Brain microvascular endothelial cell (primary cell): ENCODE measurements at regions not wholly inside any gene's neighbourhood (a gene's known extent, or its start where the extent isn't known, plus 50 kb on each side); places are given as distances from the start of the nearest gene placed in this dataset.
A peak's percentile ranks its signal among the peaks of the same experiment; 100 is the strongest.

Experiments used
- DNase-seq: peaks from one replicate; pipeline ENCODE4 v3.0.0-alpha.2; 2020
- H3K27ac ChIP-seq: fragments of 250-450 bp; sonication (Bioruptor Pico); 2 replicates; pipeline ENCODE4 v1.5.1; 2020; ENCODE audit warnings: mild to moderate bottlenecking, moderate library complexity
- H3K27me3 ChIP-seq: fragments of 250-450 bp; sonication (Bioruptor Pico); replicated peaks from 2 replicates; pipeline ENCODE4 v1.5.1; 2020; ENCODE audit warnings: mild to moderate bottlenecking
- H3K36me3 ChIP-seq: fragments of 250-450 bp; sonication (Bioruptor Pico); replicated peaks from 2 replicates; pipeline ENCODE4 v1.5.1; 2020; ENCODE audit warnings: mild to moderate bottlenecking
- H3K4me3 ChIP-seq: 2 replicates; pipeline ENCODE4 v1.5.1; 2011; ENCODE audit warnings: low read depth, mild to moderate bottlenecking, control low read depth, low read length, moderate library complexity
- in situ Hi-C: cut with HindIII; loops from 2 replicates; pipeline ENCODE4 v1.10.0; 2017; ENCODE audit warnings: low sequenced_read_pairs, low pct_ligation_motif_present
- TF ChIP-seq, protein P1 (sequence below): IDR thresholded peaks from 2 replicates; pipeline ENCODE4 v1.5.1; 2011; ENCODE audit warnings: low read depth, mild to moderate bottlenecking, moderate library complexity, low read length, control low read depth, inconsistent platforms; ENCODE audit errors: missing control alignments

DNA sequence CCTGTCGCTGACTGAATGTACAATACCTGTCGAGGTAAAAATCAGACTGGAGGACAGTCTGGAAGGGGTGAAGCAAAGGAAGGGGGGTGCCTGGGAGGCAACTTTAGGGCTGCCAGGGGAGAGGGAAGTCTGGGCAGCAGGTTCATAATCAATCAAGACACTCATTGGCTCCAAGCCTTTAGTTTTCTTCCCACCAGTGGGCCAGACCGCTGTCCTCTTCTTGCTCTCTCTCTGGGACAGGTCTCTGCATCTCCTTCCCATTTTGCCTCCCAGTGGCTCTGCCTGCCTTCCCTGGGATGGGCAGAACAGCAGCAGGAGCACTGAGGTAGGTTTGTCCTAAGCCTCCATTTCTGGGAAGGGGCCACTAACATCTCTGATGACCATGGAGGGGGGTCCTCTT is 206.5 kb downstream of the TTC8 start:
- TF ChIP-seq, protein P1, sequence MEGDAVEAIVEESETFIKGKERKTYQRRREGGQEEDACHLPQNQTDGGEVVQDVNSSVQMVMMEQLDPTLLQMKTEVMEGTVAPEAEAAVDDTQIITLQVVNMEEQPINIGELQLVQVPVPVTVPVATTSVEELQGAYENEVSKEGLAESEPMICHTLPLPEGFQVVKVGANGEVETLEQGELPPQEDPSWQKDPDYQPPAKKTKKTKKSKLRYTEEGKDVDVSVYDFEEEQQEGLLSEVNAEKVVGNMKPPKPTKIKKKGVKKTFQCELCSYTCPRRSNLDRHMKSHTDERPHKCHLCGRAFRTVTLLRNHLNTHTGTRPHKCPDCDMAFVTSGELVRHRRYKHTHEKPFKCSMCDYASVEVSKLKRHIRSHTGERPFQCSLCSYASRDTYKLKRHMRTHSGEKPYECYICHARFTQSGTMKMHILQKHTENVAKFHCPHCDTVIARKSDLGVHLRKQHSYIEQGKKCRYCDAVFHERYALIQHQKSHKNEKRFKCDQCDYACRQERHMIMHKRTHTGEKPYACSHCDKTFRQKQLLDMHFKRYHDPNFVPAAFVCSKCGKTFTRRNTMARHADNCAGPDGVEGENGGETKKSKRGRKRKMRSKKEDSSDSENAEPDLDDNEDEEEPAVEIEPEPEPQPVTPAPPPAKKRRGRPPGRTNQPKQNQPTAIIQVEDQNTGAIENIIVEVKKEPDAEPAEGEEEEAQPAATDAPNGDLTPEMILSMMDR: no peak
- Histone ChIP-seq H3K27ac (no peak overlapping the region), H3K27me3 (no peaks in the 10 kb centered on the region), H3K36me3 (no peaks in the 10 kb centered on the region), H3K4me3 (no peak overlapping the region)
- in situ Hi-C loops: no loop called here
- DNase-seq: no peak

DNA sequence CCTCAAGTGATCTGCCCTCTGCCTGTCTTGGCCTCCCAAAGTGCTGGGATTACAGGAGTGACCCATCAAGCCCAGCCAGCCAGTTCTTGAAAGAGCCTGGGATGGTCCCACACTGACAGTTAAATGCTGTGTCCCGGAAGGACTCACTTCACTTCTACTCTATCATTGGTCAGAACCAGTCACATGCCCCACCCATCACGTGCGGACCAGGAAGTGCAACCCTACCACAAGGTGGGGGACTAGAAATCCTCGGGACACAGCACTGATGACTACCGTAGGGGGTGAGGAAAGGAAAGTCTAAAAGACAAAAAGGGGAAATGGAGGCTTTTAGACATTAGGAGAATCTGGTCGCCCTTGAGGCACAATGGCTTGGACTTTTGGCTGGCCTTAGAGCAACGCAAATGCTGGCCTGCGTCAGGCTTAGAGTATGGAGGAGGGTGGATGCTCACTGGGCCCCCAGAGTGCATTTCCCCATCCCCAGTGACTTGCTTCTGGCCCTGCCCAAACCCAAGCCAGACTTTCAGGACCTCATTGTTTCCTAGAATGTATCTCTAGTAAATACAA is 207.7 kb downstream of the TTC8 start:
- H3K27me3 ChIP-seq: no peaks in the 10 kb centered on the region
- in situ Hi-C loops: no loop called here
- no peak overlapping the region for H3K4me3 ChIP-seq
- DNase-seq: no peak
- H3K36me3 ChIP-seq: no peaks in the 10 kb centered on the region
- H3K27ac ChIP-seq: no peak overlapping the region
- TF ChIP-seq, protein P1: no peak

DNA sequence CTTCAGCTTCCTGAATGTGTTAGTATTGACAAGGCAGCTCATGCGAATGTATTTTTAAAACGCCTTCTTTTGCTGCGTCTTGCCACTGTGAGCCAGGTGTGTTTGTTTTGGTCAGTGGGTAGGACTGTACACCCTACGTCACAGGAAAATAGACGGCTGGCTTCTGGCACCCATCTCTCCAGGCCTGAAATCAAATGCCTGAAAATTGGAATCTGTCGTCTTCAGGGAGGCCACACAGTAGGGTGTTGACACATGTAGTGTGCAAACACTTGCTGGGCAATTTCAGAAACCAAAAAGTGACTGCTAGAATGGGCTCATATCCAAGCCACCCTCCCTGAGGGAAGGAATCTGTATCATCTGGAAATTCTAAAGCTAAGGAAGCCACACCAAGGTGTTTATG is 209.3 kb downstream of the TTC8 start:
- H3K27ac ChIP-seq: no peak overlapping the region
- in situ Hi-C loops: no loop called here
- TF ChIP-seq, protein P1: no peak
- no peaks in the 10 kb centered on the region for H3K27me3 ChIP-seq
- no peak overlapping the region for H3K4me3 ChIP-seq
- no peak for DNase-seq
- H3K36me3 ChIP-seq: no peaks in the 10 kb centered on the region

DNA sequence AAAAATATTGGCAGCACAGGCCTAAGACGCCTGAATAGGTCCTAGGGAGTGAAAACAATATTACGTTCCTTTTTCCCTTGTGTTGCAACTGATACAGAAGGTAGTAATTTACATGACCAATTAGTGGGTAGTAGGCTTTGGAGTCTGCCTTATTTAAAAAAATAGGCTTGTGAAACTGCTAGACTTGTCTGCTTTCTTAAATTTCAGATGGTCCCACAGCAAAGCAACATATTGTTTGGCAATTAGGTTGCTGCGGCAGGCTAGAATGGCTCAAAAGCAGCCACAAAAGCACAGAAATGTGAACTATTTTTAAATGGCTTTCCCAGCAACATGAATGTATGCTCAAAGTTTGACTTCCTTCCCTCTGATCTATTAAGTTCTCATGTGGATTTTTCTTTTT is 211.9 kb downstream of the TTC8 start:
- no peak for DNase-seq
- in situ Hi-C loops: no loop called here
- Histone ChIP-seq H3K27ac (no peak overlapping the region), H3K4me3 (no peak overlapping the region), H3K36me3 (no peaks in the 10 kb centered on the region), H3K27me3 (no peaks in the 10 kb centered on the region)
- TF ChIP-seq, protein P1: no peak

DNA sequence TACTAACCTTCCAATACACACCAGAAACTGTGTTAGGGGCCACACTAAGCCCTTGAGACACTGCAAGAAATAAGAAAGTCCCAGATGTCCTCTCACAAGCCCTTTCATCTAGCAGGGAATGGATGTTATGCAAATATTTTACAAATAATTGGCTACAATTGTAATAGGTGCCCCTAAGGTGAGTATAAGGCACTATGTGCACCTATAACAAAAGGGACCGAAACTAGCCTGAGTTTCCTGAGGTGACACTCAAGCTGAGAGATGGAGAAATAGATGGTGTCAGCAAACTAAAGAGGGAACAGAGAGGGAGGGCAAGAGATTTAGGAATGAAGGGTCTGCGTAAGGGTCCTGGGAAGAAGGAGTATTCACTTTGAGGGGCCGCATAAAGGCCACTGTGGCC is 212.6 kb downstream of the TTC8 start:
- DNase-seq: no peak
- no peak overlapping the region for H3K27ac ChIP-seq
- no peak overlapping the region for H3K4me3 ChIP-seq
- no peaks in the 10 kb centered on the region for H3K27me3 ChIP-seq
- TF ChIP-seq, protein P1: no peak
- H3K36me3 ChIP-seq: no peaks in the 10 kb centered on the region
- in situ Hi-C loops: no loop called here

DNA sequence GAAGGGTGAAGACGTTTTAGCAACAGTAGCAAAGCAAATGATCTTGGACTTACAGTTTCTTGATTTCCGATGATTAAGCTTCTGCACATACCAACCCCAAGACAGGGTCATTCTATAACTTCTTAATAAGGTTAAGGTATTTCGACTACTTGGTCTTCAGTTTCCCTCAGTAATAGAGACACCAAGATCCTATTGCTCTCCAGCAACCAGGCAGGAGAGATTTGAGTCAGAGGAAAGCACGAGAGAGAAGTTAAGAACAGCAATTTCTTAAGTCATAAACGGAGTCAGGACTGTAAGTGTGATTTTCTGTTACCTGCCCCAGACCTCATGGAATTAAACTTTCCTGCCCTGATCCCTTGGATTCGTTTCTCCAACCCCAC is 215.6 kb downstream of the TTC8 start:
- TF ChIP-seq, protein P1: no peak
- Histone ChIP-seq H3K27ac (no peak overlapping the region), H3K4me3 (peak overlapping the region; percentile 50), H3K27me3 (no peaks in the 10 kb centered on the region), H3K36me3 (no peaks in the 10 kb centered on the region)
- in situ Hi-C loops: no loop called here
- no peak for DNase-seq
